NCI-H1092 treated with DMSO at 0.1 percent for 48 hours (cell line): ENCODE measurements at regions not wholly inside any gene's neighbourhood (a gene's known extent, or its start where the extent isn't known, plus 50 kb on each side); places are given as distances from the start of the nearest gene placed in this dataset.

ENCODE experiments used
- DNase-seq: peaks from one replicate; lab custom pipeline; 2025; lab: John Stamatoyannopoulos, UW

DNA sequence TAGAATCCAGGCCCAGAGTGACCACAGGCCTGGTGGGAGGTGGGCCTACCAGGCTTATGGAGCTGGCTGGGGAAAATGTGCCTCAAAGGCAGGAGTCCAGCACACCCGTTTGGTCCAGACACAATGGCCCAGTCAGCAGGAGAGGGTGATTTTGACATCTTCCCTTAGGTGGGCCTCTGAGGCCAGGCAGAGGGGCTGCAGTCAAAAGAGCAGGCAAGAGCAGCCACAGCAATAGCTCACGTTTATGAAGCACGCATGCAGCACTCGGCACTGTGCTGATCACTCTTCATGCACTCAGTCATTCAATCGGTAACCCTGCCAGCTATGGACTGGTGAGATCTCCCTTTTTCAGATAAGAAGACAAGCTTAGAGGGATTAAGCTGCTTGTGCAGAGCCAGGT, 146.8 kb downstream of the LRIG2 start:
- DNase-seq = no peak

DNA sequence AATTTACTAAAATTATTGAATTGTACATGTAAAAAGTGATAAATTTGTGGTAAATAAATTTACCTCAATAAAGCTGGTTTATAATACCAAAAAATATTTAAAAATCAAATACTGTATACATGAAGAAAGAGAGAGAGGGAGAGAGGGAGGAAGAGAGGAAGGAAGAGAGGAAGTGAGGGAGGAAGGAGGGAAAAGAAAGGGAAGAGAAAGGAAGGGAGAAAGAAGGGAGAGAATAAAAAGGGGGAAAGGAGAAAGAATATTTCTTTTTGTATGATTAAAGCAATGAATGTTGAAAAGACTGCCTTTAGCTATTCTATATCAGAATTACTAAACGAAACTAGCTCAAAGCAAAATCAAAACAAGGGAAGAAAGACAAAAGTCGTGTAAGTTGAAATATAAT, 150.0 kb downstream of the LRIG2 start:
- no peak for DNase-seq

DNA sequence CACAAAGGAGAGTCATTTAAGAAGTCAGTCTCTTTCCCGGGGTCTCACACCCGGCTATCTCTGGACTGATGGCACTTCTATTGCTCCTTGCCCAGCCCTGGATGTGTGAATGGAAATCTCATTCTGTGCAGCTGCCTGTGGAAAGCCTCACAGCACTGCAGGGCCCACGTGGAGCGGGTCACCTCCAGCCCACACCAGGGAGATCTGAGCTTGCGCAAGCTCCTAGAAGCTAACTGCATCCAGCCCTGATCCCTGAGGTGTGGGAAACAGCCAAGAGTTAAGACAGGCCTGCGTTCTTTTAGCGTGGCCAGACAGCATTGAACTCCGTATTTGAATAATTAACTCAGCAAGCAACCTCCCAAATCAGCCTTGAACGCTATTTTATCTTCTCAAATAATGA, 150.5 kb downstream of the LRIG2 start:
- DNase-seq = no peak

DNA sequence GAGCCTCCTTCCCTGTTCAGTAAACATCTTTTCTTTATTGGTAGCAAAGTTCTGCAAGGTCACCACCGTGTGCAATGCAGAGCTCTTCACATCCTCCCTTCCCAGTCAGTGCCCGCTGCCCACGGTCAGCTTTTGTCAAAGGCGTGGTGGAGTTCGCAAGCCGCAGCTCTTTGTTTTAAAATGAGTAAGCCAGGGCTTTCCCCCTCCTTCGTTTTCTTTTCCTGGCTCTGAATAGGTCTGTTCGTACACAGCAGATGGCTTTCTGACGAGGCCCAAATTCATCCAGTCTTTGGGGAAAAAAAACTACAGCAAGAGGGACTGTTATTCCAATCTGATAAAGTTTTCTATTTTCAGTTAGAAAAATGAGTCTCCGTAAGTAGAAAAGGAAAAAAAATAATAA, 153.2 kb downstream of the LRIG2 start:
- no peak for DNase-seq

DNA sequence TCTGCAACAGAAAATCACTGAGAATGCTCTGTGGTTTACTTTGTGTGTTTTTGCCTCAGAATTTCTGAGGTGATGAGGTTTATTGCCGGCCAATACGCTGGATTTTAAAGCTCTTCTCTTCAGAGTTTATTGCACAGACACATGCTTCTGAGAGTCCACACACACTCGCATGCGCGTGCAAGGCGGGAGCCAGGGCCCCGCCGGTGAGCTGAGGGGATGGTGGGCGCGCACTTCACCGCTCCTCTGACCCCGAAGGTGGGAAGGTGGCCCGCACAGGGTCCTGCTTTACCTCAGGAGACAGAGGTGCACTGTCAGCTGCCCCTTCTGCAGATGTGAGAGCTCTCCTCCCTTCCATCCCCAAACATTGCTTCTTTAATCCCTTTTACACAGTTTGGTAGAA, 158.4 kb upstream of the MAGI3 start:
- no peak for DNase-seq

DNA sequence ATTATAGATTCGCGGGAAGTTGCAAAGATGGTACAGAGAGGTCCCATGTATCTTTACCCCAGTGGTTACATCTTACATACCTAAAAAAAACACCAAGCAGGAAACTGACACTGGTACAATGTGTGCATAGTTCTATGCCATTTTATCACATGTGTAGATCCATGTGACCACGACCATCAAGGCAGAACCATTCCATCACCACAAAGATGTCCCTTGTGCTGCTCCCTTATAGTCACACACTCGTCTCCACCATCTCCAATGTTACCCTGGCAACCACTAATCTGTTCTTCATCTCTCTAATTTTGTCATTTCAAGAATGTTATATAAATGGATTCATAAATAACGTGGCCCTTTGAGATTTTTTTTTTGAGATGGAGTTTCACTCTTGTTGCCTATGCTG, 156.9 kb upstream of the MAGI3 start:
- no peak for DNase-seq

DNA sequence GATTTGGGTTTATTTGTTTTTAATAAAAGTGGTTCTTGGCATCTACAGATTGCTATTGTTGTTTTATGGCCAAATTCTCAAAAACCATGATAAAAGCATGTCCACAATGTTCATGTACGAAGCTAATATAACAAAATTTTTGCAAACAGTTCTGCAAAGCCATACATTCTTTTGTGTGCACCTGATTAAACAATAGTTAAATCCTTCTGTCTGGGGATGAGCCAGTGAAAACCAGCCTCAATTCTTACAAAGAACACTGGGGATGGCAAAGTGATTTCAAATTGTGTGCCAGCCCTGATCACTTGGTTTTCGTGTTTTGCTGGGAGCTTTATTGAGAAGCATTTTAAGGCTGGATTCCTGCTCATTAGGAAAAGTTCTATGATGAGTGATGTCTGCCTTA, 149.1 kb upstream of the MAGI3 start:
- no peak for DNase-seq

DNA sequence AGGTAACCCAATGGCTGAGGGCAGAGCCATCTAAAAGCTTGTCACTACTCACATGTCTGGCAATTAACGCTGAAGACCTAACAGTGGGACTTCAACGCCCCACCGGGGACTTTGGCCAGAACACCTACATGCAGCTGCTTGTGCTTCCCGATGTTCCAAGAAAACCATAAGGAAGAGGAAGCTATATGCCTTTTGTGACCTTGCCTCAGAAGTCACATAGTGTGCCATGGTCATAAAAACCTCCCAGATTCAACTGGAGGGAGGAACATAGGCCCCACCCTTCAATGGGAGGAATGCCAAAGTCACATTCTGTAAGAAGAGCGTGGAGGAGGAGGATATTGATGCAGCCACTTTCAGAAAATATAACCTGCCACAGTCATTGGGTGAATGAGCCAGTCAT, 147.8 kb upstream of the MAGI3 start:
- no peak for DNase-seq

DNA sequence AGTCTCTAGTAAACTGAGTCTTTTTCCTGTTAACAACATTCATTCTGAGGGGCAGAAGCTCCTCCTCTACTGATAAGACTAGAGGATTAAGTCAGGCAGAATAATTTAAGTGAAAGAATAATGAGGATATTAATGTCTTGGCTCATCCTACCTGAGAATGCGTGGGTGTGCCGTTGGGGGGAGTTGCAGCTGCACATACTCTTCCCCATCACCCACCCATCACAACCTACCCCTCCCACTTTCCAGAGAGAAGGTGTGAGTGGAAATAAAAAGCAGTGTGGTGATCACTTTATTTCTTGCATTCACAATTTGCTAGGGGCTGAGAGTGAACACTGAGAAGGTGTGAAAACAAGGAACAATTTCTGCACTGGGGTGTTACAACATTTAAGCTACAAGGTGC, 146.8 kb upstream of the MAGI3 start:
- no peak for DNase-seq

DNA sequence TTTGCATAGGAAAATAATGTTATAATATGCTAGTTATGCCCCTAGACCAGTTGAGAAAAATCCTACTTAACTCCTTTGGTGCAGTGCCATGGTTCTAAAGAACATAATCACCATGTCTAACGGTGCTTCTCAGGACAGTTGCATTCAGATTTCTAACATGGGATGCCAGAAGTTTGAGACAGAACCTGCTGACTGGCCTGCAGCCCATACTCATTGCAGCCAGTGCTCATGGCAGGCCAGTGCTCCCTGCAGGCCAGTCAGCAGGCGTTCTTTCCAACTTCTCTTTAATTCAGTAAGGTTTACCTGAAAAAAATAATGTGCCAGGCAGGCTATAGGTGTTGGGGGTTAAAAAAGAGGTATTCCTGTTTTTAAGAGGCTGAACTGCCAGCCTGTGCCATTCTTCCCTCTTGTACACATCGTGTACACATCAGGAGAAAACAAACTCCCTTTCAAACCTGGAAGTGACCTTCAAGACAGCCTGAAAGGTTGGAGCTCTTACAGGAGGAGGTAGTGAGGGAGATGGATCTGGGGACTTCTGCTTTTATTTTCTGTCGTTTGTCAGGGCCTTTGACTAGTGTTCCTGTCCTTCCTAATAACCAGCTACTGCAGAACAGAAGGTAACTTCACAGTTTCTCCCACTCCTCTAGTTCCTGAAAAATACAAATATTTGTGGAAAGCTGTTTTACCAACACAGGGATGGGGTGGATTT, 146.0 kb upstream of the MAGI3 start:
- no peak for DNase-seq

DNA sequence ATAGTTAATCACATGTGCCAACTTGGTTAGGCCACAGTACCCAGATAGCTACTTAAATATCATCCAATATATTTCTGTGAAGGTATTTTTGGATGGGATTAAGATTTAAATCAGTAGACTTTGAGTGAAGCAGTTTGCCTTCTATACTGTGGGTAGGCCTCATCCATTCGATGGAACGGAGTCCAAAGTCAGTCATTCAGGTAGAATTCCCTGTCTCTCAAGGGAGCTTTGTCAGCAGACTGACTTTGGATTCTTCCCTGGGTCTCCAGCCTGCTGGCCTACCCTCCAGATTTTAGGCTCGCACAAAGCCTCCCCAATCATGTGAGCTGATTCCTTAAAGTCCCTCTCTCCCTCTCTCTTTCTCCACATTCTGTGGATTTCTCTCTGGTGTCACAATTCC, 145.1 kb upstream of the MAGI3 start:
- no peak for DNase-seq

DNA sequence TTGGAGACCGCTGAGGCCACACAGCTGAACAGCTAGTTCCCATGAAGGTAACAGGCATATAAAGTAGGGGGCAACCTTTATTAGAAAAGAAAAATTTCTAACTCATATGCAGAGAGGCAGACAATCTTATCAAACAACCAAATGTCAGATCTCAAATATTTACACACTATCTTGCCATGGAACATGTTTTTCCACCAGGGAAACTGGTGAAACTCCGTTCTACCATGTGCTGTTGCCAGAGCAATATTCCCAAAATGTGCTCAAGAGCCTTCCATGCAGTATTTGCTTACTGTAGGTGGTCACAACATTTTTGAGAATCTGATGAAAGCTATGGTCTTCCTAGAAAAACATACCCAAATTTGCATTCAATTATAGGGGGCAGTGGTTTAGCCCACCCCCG, 143.4 kb upstream of the MAGI3 start:
- no peak for DNase-seq

DNA sequence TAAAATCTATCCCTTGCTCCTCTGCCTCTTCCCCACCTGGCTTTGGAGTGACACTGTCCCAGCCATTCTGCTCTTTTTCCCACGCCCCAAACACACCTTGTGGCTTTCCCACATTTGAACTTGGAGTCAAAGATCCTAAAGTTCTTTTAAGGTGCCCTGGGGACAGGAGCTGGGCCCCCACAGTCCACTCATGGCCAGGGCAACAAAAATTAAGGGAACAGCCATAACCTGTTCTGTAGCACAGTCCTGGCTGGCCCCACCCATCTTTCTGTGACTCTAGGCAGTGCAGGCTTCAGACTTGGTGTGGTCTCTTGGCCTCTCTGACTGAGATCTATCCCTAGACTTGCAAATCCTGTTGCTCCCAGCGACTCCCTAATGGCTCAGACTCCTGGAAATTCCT, 143.0 kb upstream of the MAGI3 start:
- DNase-seq = no peak

DNA sequence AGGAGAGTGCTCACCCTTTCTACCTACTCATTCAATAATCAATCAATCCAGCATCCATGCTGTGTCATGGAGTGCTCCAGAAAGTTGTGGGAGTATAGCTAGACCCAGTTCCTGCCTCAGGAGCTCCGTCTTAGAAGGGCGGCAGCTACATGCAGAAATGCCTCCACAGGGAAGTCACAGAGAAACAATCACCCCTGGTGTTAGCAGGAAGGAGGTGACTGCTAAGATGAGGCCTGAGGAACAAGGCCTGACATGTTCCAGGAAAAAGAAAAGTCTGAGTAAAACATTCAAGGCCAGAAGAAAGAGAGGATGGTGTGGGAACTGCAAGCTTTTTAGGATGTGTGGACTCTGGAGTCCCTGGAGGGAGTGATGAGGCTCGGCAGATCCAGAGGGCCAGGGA, 142.5 kb upstream of the MAGI3 start:
- no peak for DNase-seq

DNA sequence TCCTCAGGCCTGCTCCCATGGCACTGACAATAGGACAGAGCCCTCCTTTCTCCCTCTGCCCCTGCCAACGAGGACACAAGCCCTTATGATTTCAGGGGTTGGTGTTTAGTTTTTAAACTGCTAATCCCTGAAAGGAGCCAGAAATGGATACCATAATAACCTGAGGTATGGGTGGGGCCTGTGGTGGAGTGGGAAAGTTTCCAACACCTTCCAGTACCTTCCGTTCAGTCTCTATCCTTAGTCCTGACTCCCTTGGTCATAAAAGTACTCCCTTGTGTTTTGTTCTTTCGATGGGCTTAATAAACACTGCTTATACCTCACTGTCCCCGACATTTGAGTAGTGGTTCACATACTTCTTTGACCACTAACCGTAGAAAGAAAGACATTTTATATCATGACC, 141.8 kb upstream of the MAGI3 start:
- DNase-seq = no peak

DNA sequence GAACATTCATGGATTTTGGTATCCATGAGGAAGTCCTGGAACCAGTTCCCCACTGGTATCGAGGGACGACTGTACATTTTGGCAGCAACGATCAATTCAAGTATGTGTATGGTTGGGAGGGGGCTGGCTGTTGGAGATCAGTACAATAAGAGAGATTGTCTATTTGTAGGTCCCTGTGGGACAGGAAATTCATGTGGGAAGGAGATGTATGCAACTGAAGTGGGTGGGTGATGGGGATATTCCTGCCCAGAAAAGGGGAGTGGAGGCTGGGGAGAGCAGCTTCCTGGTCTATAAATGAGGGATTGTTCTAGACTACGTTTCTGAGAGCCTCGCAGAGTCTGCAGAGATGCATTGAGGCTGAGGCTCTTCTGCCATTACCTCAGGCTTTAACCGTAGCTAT, 140.2 kb upstream of the MAGI3 start:
- DNase-seq = no peak

DNA sequence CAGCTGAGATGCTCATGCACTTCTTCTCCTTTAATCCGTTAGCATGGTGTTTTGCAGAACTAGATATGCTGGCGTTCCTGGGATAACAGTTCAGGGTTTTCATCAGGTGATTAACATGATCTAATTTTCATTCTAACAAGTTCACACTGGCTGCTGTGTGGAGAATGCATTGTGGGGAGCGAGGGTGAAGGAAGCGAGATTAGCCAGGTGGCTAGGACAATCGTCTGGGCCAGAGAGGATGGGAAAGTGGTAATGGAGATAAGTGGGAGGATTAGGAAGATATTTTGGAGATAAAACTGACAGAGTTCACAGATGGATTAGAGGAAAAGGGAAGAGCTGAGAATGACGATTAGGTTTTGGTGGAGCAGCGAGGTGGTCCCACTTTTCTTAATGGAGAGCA, 138.1 kb upstream of the MAGI3 start:
- DNase-seq = no peak

DNA sequence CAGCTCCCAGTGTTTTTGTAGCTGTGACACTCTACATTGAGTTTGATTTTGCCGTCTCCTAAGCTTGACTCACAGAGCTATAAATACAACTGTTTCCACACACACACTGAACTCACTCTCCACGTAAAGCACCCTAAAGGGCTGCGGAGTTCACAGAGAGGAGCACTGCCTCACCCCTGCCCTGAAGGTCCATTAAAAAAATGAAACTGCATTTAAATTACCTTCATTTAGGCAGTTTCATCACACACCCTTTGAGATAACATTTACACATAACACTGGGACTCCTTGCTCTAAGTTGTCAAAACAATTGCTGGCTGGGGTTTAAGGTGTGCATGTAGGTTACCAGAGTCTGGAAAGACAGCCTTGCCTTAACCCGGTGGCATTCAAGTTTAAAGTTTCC, 137.1 kb upstream of the MAGI3 start:
- DNase-seq = no peak

DNA sequence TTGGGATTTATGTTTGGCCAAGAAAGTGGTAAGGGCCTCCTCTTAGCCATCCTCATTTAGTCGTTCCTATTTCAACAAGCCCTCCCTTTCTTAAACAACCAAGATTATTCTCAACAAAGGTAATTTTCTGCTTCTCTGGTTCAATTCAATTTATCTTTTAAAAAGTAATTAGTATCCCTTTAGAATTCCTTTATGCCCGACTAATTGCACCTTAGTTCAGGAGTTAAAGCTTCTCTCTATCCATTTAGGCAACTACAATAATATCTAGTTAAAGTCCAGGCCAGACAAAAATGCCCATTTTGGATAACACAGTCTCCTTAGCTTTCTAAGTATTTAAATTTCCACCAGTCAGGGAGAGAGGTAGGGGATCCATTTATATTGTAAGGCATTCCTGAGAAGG, 136.7 kb upstream of the MAGI3 start:
- no peak for DNase-seq

DNA sequence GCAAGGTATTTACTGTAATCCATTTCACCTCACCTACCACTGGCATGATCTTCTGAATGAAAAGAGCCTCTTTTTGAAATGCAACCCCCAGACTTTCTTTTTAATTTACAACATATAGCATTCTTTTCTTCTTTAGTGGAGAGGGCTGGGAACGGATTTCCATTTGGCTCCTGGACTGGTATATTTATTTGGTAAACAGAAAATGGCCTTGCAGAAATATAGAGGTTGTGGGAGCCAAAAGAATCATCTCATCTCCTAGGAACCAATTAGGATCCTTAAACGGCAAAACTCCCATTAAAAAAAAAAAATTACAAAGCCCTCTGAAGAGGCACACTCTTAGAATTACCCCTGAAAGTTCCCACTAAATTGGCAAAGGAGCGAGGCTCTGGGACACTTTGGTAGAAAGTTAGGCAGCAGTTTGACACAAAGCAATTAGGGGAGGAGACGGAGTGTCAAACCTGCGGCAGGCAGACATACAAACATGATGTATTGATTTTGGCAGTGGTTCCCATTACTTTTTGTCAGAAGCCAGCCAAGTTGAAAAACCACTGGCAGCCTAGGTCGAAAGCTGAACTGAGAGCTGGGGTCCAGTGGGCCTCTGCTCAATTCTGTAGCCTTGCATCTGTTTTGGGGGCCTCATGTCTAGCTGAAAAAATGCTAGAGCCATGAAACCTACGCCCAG, 135.1 kb upstream of the MAGI3 start:
- DNase-seq = peak; percentile 21

DNA sequence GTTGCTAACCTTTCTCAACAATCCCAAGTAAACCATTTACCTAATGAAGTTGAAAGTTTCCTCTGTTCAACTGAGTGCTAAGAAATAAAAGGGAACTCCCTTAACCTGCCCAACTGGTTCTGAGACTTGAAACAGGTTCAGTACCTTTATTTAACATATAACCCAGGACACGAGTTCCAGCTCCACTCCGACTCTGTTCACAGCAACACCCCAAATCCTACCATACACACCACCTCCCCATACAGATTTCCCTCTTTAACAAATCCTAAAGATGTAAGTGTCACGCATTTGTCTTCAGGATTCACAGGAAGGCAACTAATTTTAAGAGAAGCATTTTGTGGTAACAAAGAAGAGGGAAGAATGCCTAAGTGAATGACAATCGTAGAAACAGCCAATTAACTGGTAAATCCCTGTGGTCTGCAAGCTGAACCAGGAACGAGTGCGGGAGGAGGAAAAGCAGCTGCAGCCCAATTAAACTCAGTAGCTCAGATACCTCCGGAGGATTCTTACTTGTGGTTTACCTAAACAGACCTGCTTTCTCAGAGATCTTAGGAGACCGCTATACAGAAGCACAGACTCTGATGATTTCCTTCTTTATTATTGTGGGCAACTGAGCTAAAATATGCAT, 134.5 kb upstream of the MAGI3 start:
- no peak for DNase-seq

DNA sequence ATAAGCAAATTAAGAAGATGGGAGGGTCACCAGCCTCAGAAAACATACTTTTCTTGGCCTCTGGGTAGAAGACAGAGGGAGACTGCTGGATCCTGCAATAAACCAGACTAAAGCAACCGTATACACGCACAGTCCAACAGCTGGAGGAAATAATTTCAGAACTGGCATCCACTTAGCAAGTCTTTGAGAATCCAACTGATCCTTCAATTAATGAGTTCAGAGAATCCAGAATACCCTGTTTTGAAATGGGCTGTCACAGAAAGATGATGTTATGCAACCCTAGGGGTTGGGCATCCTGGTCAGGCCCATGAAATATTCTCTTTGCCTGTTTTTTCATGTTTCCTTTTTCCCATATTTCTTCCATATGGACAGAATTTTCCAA, 134.0 kb upstream of the MAGI3 start:
- no peak for DNase-seq

DNA sequence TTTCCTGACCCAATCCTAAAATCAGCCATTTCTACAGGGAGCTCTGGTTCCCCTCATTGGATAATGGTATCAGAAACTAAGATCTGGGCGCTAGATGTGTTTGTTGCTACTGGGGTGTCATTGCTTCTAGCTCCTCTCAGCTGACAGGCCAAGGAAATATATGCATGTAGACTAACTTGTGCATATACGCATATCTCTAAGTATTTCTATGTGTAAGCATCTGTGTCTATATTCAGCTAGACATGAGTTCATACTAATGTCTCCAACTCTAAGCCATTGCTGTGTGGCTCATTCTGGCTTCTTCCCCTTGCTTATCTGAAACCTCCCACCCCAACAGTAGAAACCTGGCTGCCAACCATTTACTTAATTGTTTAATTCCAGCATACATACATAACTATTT, 130.3 kb upstream of the MAGI3 start:
- DNase-seq = no peak

DNA sequence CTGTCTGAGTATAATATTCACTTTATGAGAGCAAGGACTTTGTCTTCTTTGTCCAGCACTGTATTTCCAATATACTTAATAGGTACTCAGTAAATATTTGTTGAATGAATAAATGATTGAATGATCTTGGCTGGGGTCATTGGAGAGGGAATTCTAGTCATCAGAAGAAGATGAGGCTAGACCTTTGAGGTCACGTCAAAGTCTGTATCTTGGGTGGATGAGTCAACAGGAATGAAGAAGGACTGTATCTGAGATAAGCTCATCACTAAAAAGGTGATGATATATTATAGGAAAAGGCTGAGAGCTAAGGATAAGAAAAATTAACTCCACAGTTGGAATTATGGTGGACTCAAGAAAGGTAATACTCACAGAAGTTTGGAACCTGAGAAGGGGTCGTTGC, 125.1 kb upstream of the MAGI3 start:
- no peak for DNase-seq
